ENCODE measurements at regions not wholly inside any gene's neighbourhood (a gene's known extent, or its start where the extent isn't known, plus 50 kb on each side); places are given as distances from the start of the nearest gene placed in this dataset.

DNA sequence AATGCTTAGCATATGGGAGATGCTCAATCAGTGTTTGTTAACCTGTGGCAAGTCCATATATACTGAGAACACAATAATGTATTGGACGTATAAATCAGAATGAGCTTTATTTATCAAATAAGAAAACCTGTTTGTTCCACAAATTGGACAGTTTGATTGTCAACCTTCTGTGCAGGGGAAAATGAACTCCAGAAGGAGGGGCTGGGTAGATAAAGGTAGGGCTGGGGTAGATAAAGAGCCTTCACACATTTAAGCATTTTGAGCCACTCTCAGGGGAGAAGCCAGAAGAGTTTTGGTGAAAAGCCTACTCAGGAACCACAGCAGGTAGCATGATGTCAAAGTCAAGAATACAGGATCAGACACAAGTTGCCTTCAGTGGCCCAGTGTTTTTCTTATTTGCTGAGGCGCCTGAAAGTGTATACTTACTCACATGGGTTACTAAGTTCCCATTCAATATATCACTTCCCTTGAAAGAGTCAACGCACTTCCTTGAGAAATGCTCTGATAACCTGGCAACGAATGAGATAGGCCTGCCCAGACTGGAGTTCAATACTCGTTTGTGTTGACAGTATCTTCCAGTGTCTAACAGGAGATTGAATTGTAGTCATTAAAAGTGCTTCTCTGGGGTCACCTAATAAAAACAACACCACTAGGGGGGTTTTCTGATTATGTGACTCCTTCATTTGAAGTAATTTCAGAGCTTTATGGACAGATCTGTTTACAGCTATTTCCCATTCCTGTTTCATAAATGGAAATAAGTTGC is 263.9 kb upstream of the CITED2 start:
- no peak for TF ChIP-seq POLR2A (IDR thresholded peaks at IDR 0.05)
- TF ChIP-seq, protein P1, sequence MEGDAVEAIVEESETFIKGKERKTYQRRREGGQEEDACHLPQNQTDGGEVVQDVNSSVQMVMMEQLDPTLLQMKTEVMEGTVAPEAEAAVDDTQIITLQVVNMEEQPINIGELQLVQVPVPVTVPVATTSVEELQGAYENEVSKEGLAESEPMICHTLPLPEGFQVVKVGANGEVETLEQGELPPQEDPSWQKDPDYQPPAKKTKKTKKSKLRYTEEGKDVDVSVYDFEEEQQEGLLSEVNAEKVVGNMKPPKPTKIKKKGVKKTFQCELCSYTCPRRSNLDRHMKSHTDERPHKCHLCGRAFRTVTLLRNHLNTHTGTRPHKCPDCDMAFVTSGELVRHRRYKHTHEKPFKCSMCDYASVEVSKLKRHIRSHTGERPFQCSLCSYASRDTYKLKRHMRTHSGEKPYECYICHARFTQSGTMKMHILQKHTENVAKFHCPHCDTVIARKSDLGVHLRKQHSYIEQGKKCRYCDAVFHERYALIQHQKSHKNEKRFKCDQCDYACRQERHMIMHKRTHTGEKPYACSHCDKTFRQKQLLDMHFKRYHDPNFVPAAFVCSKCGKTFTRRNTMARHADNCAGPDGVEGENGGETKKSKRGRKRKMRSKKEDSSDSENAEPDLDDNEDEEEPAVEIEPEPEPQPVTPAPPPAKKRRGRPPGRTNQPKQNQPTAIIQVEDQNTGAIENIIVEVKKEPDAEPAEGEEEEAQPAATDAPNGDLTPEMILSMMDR (IDR thresholded peaks at IDR 0.05 in 4 of 5, conservative IDR thresholded peaks at IDR 0.05 in 1 of 5) = no peak
